GM19351 (cell line): ENCODE measurements at regions not wholly inside any gene's neighbourhood (a gene's known extent, or its start where the extent isn't known, plus 50 kb on each side); places are given as distances from the start of the nearest gene placed in this dataset.
"Not testable (repeated sequence)": the region's sequence is repeated elsewhere in the genome, so short reads cannot be mapped to it uniquely, and the experiment has no call there.

Experiments used
- ATAC-seq: cut with Tn5 transposase; IDR thresholded peaks from one replicate; pipeline ENCODE4 v1.9.1; 2021; ENCODE audit warnings: mild to moderate bottlenecking, moderate library complexity; ENCODE audit not compliant: unreplicated experiment

DNA sequence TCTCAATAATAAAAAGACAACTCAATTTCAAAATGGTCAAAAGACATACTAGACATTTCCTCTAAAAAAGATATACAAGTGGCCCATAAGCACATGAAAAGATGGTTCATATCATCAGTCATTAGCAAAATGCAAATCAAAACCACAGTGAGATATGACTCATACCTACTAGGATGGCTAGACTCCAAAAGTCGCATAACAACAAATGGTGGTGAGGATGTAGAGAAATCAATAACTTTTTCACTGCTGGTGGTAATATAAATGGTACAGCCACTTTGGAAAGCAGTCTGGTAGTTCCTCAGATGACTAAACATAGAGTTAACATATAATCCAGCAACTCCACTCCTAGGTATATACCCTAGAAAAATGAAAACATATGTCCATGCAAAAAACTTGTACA lies 242.3 kb upstream of the NOL4 start:
- no peak for ATAC-seq

DNA sequence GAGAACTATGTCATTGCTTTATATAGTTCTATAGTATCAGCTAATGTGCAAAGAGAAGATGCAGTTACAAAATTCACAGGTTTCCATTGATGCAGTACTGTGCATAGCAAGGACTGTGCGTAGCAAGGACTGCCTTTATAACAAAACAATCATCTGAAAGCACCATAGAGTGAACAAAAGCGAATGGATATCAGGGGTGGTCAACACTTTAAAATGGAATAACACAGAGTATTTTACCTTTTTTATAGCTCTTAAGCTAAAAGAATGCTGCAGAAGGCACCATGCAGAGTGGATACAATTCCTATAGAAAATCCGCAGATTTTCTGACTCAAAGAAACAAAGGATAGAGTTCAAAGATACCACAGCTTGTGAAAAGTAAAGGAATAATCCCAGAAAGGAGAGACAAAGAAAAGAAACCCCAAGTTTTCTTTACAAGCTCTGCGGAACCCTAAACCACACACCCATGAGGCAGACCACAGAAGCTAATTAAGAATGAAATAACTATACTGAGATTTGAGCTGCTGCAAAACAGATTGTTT lies 229.9 kb upstream of the DTNA start:
- no peak for ATAC-seq

DNA sequence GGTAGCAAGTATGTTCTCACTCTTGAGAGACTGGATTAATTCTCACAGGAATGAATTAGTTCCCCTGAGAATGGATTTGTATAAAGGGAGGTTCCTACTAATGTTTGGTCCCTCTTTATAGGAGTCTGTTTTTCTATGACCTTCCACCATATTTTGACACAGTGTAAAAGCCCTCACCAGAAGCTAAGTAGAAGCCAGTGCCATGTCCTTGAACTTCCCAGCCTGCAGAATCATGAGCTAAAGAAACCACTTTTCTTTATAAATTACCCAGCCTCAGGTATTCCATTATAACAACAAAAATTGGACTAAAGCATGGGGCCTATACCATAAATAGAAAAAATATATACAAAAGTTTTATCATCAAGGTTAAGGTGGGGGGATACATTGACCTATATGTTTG lies 227.9 kb upstream of the DTNA start:
- ATAC-seq, result no peak

DNA sequence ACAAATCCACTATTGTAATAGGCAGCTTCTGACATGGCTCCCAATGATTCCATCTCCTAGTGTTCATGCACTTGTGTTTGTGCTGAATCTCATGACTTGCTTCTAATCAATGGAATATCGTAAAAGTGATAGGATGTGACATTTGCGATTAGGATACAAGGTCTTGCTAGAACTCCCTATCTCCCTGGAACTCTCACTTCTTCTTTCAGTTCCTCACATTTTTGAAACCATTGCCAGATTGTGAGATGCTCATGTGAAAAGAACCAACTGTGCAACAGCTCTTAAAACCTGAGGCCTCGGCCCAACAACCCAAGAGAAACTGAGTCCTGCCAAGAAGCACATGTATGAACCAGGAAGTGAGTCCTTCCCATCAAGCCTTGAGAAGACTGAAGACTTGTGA lies 226.9 kb upstream of the DTNA start:
- ATAC-seq, result no peak

DNA sequence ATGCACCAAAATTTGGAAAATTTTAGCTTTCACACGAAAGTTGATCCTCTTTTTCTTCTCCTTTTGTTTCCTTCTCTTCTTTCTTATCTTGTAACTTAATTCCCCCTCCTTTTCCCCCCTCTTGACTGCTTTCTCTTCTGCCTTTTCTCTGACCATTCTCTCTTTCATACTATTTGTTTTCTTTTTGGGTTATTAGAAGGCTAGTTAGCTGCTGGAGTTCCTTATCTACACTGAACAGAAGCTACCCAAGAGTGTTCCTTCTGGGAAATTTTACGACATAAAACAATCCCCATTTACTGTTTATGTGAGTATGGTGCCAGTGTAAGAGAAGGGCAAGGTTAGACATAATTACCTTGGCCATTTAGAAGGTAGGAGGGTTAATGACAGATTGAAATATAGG lies 218.4 kb upstream of the DTNA start:
- ATAC-seq, result no peak

DNA sequence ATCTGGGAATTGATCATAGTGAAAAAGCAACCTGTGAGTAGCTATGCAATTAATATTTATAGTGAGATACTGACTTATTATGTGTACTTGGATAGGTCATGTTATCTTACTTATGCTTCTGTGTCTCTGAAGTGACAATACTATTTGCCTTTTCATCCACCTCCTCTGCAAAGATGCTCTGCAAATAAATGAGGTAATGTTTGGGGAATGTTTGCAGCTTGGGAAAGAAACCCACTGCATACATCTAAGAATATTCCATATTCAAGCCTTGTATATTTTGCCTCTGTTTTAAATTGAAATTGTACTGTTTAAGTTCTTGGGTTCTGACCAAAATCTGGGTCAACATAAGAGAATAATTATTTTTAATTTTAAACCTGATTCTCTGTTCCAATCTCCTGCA lies 217.4 kb upstream of the DTNA start:
- no peak for ATAC-seq

DNA sequence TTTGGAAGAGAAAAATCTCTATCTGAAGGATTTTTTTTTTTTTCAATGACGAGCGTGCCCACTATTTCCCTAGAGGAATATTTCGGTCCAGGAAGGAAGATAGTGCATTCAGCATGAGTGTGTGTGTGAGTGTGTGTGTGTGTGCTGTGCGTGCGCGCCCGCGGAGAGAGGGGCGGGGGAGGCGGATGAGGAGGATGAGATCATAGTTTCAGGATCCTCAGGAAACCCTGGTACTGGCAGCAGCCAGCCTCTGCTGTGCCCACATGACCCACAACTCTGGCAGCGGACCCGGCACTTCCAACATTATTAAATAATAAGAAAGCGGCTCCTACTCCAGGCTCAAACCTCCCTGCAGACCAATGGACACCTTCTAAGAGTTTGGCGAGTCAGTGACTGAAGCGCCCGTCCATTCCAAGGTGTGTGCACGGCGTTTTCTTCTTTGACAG lies 217.0 kb upstream of the DTNA start:
- peak; percentile 61 for ATAC-seq

DNA sequence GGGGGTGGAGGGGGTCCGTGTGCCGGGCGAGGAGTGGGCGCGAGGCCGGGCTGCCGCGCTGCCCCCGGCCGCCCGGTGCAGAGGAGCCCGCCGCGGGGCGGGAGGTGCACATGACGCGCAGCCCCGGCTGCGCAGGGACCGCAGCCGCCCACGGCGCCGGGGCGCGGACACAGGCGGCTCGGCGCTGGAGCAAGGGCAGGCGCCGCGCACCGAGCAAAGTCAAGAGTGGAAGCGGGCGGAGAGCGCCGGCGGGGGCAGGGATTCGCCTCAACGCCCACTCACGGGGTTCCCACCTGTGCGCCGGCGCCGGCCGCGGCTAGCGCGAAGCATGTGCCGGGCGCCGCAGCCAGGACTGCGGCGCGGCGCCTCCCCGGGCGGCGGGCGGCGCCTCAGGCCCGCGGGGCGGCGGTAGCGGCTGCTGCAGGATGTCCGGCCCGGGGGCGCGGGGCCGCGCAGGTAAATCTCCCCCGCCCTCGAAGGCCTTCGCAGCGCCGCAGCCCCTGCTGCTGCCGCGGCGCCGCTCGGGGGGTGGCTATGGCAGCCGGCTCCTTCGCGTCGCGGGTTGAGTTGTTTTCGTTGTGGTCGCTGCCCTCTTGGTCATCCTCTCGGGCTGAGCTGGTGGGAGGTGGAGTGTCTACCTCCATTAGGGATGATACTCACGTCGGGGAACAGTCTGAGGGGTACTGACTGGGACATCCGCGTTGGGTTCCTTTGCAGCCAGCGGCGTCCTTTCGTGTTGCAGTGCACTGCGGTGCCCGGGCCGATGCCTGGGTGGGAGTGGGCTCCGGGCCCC lies 216.3 kb upstream of the DTNA start:
- ATAC-seq, result peak; percentile 70

DNA sequence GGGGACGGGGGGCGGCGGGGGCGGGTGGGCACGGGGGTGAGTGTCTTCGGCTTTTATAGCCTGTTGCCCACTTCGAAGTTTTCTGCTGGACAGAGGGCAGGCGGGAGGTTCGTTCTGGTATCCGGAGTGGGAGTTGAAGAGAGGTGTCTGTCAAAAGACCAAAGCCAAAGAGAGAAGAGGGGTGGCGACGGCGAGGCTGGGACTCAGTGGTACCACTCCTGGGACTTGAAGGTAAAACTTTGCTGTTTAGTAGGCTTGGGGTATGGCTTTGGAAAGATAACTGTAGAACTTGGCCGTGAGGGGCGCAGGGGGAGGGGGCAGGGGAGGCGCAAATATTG lies 215.8 kb upstream of the DTNA start:
- no peak for ATAC-seq

DNA sequence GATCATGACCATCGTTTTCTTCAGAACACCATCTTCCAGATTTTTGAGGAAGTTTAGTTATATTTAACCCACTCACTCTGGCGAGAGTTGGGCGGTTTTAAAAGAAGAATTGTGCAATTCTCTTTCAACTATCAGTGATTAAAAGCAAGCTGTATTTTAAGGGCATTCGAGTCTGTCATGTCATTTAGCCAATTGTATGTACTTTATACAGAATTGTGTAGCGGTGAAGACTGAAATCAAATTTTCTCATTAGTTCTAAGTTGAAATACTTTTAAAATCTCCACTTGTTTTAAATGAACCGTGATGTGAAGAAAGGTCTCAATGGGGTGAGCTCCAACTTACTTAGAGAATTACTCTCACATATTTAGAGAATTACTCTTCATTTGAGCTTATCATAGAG lies 214.6 kb upstream of the DTNA start:
- ATAC-seq, result no peak

DNA sequence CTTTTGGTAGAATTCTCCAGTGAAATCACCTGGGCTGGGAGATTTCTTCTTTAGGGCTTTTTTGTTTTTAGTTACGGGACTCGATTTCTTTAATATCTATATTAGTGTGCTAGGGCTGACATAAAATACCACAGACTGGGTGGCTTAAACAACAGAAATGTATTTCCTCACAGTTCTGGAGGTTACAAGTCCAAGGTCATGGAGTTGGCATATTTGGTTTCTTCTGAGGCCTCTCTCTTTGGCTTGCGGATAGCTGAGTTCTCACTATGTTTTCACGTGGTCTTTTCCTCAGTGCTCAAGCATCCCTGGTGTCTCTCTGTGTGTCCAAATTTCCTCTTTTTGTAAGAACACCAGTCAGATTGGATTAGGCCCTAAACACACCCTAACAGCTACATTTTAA lies 208.5 kb upstream of the DTNA start:
- no peak for ATAC-seq

DNA sequence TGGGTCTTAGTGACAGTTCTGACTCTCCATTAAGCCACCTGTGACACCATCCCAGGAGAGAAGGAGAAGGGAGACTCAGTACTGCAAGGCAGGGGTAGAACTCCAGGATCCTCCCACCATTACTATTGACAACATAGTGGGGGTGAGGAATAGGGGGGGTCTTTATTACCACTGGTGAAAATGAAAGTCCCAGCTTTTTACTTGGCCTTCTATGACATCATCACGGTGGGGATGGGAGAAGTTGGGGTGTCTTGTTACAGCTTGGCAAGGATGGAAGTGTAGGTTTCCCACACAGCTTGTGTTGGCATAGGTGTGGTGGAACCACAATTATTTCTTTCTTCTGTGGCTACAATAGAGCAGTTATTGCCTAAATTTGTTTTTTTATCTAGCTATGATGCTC lies 203.9 kb upstream of the DTNA start:
- no peak for ATAC-seq

DNA sequence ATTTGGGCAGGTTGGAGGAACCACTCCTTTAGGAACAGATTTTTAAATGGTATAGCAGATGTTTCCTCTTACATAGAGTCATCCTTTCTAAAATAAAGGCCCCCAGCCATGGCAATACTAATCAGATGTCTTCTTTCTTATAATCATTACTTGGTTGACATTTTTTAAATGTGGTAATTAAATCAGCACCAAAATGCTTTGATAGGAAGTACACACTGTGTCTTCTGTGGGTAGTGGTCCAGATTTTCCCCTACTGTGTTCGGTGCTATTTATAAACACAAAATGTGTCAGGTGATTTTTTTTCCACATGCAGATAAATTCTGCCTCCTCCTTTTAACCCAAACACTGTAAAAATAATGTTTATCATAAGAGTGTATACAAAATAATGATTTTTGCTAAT lies 200.9 kb upstream of the DTNA start:
- ATAC-seq, result no peak

DNA sequence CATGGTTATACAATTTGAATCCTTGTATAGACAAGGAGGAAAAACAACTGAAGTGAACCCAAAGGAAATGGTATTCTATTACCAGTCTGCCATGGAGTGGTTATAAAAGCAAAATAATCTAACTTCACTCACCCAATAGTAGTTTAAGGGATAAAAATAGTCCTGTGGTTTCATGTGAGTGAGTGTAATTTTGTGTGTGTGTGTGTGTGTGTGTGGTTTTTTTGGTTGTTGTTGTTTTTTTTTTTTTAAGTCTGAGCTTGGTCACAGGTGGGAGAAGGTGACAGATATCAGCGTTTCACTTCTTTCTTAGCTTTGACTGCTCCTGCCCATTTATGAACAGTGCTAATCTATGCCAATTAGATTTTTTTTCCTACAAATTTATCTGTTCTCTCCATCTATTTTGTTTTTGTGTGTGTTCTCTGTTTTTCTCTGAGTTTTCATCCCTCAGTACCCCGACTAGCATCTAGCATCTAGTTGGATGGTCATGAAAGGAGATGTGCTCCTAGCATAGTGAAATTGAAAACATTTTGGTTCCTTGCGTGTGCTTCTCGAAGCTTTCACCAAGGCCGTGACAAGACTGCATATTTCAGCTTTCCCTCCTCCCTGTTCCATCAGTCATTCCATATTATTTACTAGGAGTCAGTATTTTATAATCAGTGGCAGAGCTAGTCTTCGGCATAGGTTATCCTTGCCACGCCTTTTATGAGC lies 200.1 kb upstream of the DTNA start:
- ATAC-seq, result no peak

DNA sequence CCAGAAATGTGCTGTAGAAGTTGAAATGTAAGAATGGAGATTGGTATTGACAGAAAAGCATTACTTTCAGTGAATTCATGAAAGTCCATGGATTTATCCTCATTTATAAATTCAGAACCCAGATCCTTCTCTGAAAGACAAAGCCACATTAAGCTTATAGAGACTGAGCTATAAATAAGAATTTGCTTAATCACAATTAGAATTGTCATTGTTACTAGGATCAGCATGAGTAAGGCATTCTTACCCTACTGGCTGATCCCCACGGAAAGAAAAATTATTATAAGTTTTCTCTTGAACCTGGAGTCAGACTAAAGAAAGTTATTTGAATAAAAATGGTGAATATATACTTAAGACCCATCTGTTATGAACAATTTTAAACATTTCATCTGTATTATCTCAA lies 199.2 kb upstream of the DTNA start:
- ATAC-seq, result no peak

DNA sequence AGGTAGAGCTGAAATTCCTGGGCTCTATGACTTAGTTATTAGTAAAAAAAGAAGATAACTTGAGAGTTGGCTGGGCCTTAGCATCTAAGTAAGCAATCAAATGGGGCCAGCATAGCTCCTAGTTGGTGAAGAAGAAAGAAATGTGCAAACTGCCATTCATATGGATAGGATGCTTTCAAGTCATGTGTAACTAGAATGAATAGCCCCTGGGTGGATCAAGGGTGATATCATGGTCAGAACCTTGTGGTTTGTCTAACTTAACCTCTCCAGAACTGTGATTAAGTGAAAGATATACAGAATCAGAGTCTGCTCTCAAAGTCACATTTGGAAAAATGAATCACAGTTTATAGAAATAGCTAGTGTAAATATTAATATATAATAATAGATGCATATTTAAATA lies 198.7 kb upstream of the DTNA start:
- no peak for ATAC-seq

DNA sequence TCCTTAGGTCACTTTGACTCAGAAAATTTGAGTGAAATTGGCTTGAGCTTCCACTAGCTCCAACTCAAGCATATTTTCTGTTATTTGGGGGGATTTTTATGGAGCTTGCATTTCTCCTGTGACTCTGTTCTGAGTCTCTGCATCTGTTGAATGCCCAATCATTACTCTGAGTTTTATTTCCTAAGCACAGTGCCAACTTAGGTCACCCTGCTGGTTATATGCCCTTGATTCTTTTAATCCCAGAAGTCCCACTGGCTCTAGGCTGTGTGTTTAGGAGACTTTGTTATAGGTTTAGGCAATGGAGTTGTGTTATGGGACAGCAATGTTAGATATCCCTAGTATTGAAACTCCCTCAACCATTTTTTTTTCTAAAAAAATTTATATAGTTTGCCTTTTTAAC lies 198.2 kb upstream of the DTNA start:
- ATAC-seq, result no peak

DNA sequence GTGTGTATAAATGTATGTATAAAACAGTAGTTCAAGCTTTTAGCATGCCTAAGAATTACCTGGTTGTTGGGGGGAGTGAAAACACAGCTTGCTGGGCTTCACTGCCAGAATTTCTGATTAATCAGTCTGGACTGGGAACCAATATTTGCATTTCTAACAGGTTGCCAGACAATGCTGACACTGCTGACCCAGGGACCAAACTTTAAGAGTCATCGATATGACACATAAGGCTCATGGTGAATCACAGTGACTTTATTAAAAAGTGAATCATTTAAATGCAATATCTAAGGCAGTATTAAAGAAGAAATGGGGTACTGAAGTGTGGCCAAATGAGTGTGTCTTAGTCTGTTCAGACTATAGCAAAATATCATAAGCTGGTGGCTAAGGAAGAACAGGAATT lies 195.9 kb upstream of the DTNA start:
- ATAC-seq, result no peak

DNA sequence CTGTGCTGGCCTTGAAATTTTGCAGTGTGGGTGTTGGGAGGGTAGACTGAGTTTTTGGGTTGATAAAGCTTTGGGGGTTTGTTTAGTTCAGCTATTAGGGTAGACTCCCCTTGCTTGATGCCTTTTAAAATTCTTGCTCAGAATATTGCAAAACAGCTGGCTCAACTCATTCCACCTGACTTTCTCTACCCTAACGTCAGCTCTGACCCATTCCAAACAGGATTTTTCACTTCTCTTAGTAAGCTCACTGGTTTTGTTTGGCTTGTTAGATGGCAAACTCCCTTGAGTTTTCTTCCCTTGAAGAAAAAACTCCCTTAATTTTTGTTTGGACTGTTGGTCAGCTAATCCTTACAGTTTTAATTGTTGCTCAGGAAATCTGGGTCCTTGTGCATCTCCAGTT lies 195.1 kb upstream of the DTNA start:
- no peak for ATAC-seq

DNA sequence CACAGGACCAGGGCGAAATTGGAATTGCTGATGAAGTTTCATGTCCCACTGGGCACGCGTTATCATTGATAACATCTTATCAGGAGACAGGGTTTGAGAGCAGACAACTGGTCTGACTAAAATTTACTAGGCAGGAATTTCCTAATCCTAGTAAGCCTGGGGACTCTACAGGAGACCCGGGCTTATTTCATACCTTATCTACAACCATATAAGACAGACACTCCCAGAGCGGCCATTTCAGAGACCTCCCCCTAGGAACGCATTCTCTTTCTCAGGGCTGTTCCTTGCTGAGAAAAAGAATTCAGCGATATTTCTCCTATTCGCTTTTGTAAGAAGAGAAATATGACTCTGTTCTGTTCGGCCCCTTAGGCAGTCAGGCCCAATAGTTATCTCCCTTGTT lies 193.7 kb upstream of the DTNA start:
- ATAC-seq, result not testable (repeated sequence)

DNA sequence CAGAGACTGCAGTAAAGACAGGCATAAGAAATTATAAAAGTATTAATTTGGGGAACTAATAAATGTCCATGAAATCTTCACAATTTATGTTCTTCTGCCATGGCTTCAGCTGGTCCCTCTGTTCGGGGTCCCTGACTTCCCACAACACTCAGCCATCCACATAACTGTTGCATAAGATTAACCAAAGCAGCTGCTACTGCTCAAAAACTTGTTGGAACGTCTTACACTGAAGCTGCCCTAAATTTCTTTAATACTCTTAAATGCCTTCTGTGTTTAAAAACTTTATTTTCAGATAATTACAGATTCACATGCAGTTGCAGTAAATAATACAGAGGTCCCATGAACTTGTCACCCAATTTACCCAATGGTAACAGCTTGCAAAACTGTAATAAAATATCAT lies 193.1 kb upstream of the DTNA start:
- ATAC-seq, result not testable (repeated sequence)

DNA sequence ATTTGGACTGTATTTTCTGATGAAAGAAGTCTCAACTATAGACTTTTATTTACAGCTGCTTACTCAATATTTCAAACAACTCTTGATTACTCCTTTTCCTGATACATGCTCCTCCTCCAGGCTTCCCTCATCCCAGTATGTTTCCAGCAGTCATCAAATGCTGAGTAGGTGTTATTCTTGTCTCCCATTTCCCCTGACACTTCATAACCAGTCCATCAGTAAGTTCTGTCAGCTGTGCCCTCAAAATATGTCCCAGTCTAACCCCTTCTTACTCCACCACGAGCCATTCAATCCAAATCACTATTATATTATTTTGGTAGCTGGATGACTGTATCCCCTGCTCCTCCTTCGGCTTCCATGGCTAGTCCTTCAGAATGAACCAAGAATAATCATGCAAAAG lies 189.1 kb upstream of the DTNA start:
- ATAC-seq, result no peak
